NB4 (cell line): ENCODE measurements at regions not wholly inside any gene's neighbourhood (a gene's known extent, or its start where the extent isn't known, plus 50 kb on each side); places are given as distances from the start of the nearest gene placed in this dataset.

Source experiments
- MAX ChIP-seq: IDR thresholded peaks from 2 replicates; pipeline ENCODE4 v1.6.1; 2011; ENCODE audit warnings: low read depth, low read length
- MYC ChIP-seq: IDR thresholded peaks from 2 replicates; pipeline ENCODE4 v1.6.1; 2011; ENCODE audit warnings: low read depth, low read length
- POLR2A ChIP-seq: IDR thresholded peaks from 2 replicates; pipeline ENCODE4 v1.6.1; 2011; ENCODE audit warnings: mild to moderate bottlenecking; ENCODE audit not compliant: insufficient read length; ENCODE audit errors: extremely low read depth
- TF ChIP-seq, protein P1 (sequence below): IDR thresholded peaks from one replicate; pipeline ENCODE4 v1.5.1; 2012; ENCODE audit warnings: low read depth, low read length

DNA sequence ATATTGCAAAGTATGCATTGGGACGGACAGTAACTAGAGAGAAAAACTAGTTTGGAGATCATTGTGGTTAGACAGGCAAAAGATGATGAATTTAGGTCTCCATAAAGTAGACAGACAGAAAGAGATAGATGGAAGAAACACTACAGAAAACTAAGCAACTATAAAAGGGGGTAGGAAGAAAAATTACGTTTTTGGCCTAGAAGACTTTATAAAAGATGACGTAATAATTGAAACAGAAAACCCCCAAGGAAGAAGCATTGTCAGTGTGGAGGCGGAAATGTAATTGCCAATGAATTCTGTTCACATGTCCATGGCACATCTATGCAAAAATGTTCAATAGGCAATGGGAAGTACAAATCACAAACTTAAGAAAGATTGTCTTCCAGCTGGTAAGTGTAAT lies 1211.5 kb upstream of the ZEB2 start:
- TF ChIP-seq, protein P1, sequence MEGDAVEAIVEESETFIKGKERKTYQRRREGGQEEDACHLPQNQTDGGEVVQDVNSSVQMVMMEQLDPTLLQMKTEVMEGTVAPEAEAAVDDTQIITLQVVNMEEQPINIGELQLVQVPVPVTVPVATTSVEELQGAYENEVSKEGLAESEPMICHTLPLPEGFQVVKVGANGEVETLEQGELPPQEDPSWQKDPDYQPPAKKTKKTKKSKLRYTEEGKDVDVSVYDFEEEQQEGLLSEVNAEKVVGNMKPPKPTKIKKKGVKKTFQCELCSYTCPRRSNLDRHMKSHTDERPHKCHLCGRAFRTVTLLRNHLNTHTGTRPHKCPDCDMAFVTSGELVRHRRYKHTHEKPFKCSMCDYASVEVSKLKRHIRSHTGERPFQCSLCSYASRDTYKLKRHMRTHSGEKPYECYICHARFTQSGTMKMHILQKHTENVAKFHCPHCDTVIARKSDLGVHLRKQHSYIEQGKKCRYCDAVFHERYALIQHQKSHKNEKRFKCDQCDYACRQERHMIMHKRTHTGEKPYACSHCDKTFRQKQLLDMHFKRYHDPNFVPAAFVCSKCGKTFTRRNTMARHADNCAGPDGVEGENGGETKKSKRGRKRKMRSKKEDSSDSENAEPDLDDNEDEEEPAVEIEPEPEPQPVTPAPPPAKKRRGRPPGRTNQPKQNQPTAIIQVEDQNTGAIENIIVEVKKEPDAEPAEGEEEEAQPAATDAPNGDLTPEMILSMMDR = no peak
- no peak for TF ChIP-seq MAX
- TF ChIP-seq MYC = no peak
- TF ChIP-seq POLR2A = no peak
